ENCODE measurements at regions not wholly inside any gene's neighbourhood (a gene's known extent, or its start where the extent isn't known, plus 50 kb on each side); places are given as distances from the start of the nearest gene placed in this dataset.

- TF ChIP-seq CTCF (IDR thresholded peaks at IDR 0.05; ENCODE audit: low read length): no peak
- no peak for TF ChIP-seq EZH2 (IDR thresholded peaks at IDR 0.05; ENCODE audit: borderline replicate concordance, low read length)
These were observed 100.5 kb upstream of the DAB2 start for GRCh38 chr5:39525271-39525670.
